Prostate gland (tissue), 2 donors: ENCODE measurements at regions not wholly inside any gene's neighbourhood (a gene's known extent, or its start where the extent isn't known, plus 50 kb on each side); places are given as distances from the start of the nearest gene placed in this dataset.

Experiments used
- POLR2A ChIP-seq: fragments of 450-650 bp; IDR thresholded peaks from one replicate; pipeline ENCODE4 v1.6.1; 2016; ENCODE audit warnings: antibody characterized with exemption, mild to moderate bottlenecking
- TF ChIP-seq, protein P1 (sequence below), 4 experiments: fragments of 200-600 bp in 2 of 4; fragments of 450-650 bp in 2 of 4; sonication (generic) in 2 of 4; IDR thresholded peaks; 1 replicate in 3 of 4; 2 replicates in 1 of 4; pipeline ENCODE4 v1.5.1; 2016 to 2019; ENCODE audit warnings: antibody characterized with exemption in 4 of 4, mild to moderate bottlenecking in 2 of 4, moderate library complexity in 2 of 4

DNA sequence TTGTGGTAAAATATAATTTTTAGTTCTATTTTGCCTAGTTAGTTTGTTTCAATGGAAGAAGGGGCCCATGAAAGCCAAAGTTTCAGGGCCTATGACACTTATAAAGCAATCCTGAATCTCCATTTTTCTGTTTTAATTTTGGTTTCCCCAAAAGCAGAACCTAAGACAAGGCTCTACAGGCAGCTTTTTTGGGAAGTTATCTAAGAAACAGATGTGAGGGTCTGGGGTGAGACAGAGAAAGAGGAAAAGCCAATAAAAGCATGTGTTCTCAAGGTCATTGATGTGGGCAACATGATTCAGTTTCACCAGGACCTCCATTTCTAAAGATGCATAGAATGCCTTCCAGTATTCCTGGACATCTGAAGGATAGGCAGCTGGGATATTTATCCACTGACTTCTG, 598.5 kb downstream of the PDCD6IP start:
- no peak for TF ChIP-seq POLR2A
- TF ChIP-seq, protein P1, sequence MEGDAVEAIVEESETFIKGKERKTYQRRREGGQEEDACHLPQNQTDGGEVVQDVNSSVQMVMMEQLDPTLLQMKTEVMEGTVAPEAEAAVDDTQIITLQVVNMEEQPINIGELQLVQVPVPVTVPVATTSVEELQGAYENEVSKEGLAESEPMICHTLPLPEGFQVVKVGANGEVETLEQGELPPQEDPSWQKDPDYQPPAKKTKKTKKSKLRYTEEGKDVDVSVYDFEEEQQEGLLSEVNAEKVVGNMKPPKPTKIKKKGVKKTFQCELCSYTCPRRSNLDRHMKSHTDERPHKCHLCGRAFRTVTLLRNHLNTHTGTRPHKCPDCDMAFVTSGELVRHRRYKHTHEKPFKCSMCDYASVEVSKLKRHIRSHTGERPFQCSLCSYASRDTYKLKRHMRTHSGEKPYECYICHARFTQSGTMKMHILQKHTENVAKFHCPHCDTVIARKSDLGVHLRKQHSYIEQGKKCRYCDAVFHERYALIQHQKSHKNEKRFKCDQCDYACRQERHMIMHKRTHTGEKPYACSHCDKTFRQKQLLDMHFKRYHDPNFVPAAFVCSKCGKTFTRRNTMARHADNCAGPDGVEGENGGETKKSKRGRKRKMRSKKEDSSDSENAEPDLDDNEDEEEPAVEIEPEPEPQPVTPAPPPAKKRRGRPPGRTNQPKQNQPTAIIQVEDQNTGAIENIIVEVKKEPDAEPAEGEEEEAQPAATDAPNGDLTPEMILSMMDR (IDR thresholded peaks at IDR 0.05), result no peak
